ENCODE measurements at regions not wholly inside any gene's neighbourhood (a gene's known extent, or its start where the extent isn't known, plus 50 kb on each side); places are given as distances from the start of the nearest gene placed in this dataset.
A peak's percentile ranks its signal among the peaks of the same experiment; 100 is the strongest.

DNA sequence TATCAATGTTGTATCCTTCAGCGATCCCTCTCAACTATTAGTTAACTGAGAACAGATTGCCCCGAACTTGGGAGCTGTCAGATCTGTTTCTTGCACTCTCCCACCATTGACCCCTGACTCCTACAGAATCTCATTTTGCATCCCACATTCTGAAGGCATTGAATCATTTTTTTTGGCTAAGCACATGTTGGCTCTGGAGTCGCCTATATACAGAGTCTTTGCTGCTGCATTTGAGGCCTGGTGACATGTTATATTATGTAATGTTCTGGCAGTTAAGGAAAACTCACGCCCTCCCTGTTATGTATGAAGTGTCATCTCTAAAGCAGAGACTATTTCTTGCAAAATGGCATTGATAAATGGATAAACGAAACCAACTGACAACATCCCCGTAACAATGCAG, 159.2 kb upstream of the ITGB1 start:
- H3K4ac ChIP-seq (ENCODE audit: low read depth in 1 of 2, low read length in 2 of 2): no peak overlapping the region
- H2AFZ ChIP-seq (ENCODE audit: low read depth, low read length): no peak overlapping the region
- H3K23ac ChIP-seq (ENCODE audit: low read length in 2 of 2): no peak overlapping the region
- no peaks in the 10 kb centered on the region for H3K27me3 ChIP-seq (ENCODE audit: control insufficient read depth in 1 of 2, insufficient read depth in 1 of 2, low read length in 2 of 2)
- peaks cover 2% of the 10 kb centered on the region for H3K79me1 ChIP-seq (replicated peaks; ENCODE audit: low read length, poor library complexity, severe bottlenecking)
- H2BK5ac ChIP-seq (ENCODE audit: low read depth, low read length, poor library complexity, severe bottlenecking): no peak overlapping the region
- H3K4me2 ChIP-seq (ENCODE audit: low read length, poor library complexity, severe bottlenecking): no peak overlapping the region
- H3K9ac ChIP-seq (ENCODE audit: low read length): no peak overlapping the region
- H4K91ac ChIP-seq (ENCODE audit: low read length): no peak overlapping the region
- H3K4me1 ChIP-seq (ENCODE audit: control insufficient read depth, insufficient read depth, low read depth, low read length): peaks cover 3% of the 10 kb centered on the region
- H2BK12ac ChIP-seq (ENCODE audit: low read length in 2 of 2): no peak overlapping the region
- no peaks in the 10 kb centered on the region for H3K9me3 ChIP-seq (ENCODE audit: control insufficient read depth, low read length)
- no peak overlapping the region for H2BK15ac ChIP-seq (ENCODE audit: low read depth, poor library complexity, severe bottlenecking)
- H3K4me3 ChIP-seq (ENCODE audit: insufficient read depth in 1 of 2, low read depth in 1 of 2, low read length in 2 of 2): no peak overlapping the region
- no peak overlapping the region for H3K18ac ChIP-seq (ENCODE audit: low read depth in 1 of 2, low read length in 2 of 2)
- H4K8ac ChIP-seq (ENCODE audit: low read length): no peak overlapping the region
- 89% methylated on average over 5 of the region's 6 CpGs for WGBS
- H2BK120ac ChIP-seq (ENCODE audit: low read depth, low read length): no peak overlapping the region
- H3K14ac ChIP-seq (ENCODE audit: low read length in 2 of 2): no peak overlapping the region
- no peak for DNase-seq
- H2AK5ac ChIP-seq (ENCODE audit: low read length, severe bottlenecking): peak overlapping the region; percentile 86
- H3K27ac ChIP-seq (ENCODE audit: low read length, poor library complexity, severe bottlenecking): no peak overlapping the region
- H3K36me3 ChIP-seq (ENCODE audit: control insufficient read depth in 1 of 2, insufficient read depth in 2 of 2, low read depth in 1 of 2, low read length in 2 of 2): no peaks in the 10 kb centered on the region

DNA sequence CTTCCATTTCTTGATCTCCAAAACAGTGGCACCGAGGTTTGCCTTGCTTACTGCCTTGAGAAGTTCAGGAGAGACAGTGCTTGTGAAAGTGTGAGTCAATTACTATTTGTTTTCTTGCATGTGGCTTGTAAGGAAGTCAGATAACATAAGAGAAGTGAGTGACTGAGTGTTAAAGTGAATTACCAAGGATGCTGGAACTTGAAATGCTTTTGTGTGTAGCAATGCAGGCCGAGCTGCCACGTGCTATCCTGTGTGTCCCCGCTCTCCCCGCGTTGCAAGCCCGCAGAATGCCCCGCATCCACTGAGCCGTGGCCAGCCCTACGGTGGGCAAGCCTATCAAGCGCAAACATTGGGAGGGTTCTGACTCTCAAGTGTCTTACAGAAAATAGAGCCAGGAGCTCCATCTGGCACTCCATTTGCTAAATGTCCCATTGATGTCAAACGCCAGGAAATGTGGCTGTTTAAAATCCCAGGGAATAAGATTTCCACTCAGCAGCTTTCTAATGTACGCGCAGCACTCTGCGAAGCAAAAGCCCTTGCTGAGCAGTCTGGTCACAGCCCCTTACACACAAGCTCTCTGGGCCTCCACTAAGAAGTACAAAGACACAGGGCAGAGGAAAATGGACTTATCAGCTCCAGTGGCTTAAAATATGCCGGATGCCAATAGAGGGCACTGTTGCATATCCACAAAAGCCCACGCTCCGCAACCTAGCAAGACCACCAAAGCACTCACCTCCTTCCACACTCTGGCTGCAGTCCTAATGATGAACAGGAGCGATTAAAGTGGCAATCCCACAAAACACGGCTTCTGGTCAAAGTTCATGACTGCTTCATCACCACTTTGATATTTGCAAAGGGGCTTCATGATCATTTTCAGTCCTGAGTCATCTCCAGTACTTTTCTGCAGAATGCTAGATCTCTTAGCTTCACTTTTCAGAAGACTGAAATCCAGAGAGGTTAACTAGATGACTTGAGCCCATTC, 158.0 kb upstream of the ITGB1 start:
- no peak overlapping the region for H3K23ac ChIP-seq (ENCODE audit: low read length in 2 of 2)
- H2AK5ac ChIP-seq (ENCODE audit: low read length, severe bottlenecking): peak overlapping the region; percentile 86
- H4K91ac ChIP-seq (ENCODE audit: low read length): no peak overlapping the region
- H3K9ac ChIP-seq (ENCODE audit: low read length): no peak overlapping the region
- H2BK15ac ChIP-seq (ENCODE audit: low read depth, poor library complexity, severe bottlenecking): no peak overlapping the region
- no peak overlapping the region for H3K4me2 ChIP-seq (ENCODE audit: low read length, poor library complexity, severe bottlenecking)
- peak; percentile 53 for DNase-seq
- H3K14ac ChIP-seq (ENCODE audit: low read length in 2 of 2): no peak overlapping the region
- no peaks in the 10 kb centered on the region for H3K9me3 ChIP-seq (ENCODE audit: control insufficient read depth, low read length)
- no peak overlapping the region for H3K18ac ChIP-seq (ENCODE audit: low read depth in 1 of 2, low read length in 2 of 2)
- H2AFZ ChIP-seq (ENCODE audit: low read depth, low read length): no peak overlapping the region
- no peak overlapping the region for H3K4me3 ChIP-seq (ENCODE audit: insufficient read depth in 1 of 2, low read depth in 1 of 2, low read length in 2 of 2)
- peak overlapping the region; percentile 72 for H4K8ac ChIP-seq (ENCODE audit: low read length)
- H2BK12ac ChIP-seq (ENCODE audit: low read length in 2 of 2): no peak overlapping the region
- peaks cover 3% of the 10 kb centered on the region for H3K4me1 ChIP-seq (ENCODE audit: control insufficient read depth, insufficient read depth, low read depth, low read length)
- no peaks in the 10 kb centered on the region for H3K27me3 ChIP-seq (ENCODE audit: control insufficient read depth in 1 of 2, insufficient read depth in 1 of 2, low read length in 2 of 2)
- 80% methylated on average over 20 of the region's 20 CpGs for WGBS
- peak overlapping the region; percentile 88 for H3K27ac ChIP-seq (ENCODE audit: low read length, poor library complexity, severe bottlenecking)
- H3K4ac ChIP-seq (ENCODE audit: low read depth in 1 of 2, low read length in 2 of 2): peak overlapping the region in 1 of 2 experiments; percentile 67
- H2BK5ac ChIP-seq (ENCODE audit: low read depth, low read length, poor library complexity, severe bottlenecking): peak overlapping the region; percentile 66
- peaks cover 2% of the 10 kb centered on the region for H3K79me1 ChIP-seq (replicated peaks; ENCODE audit: low read length, poor library complexity, severe bottlenecking)
- no peak overlapping the region for H2BK120ac ChIP-seq (ENCODE audit: low read depth, low read length)
- no peaks in the 10 kb centered on the region for H3K36me3 ChIP-seq (ENCODE audit: control insufficient read depth in 1 of 2, insufficient read depth in 2 of 2, low read depth in 1 of 2, low read length in 2 of 2)

DNA sequence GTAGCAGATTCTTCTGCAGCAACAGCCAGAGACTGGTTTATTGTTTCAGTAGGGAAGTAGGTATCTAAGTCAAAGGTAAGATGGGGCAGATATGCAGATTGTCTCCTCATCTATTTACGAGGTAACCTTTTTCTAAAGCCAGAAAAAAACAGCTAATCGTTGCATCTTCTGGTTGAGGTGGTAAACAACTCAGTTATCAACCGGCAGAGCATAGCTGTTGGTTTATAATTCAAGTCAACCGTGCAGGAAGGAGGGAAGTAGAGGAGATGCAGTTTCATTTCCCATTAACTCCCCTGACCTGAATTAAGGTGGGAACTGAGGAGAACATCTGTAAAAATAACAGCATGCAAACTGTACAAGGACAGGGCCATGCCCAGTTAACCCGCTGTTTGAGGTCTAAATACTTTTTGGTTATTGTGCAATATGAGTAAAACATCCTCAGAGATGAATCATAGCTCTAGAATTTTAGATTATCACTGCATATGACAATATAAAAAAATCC, 156.5 kb upstream of the ITGB1 start:
- Histone ChIP-seq H3K27me3 (ENCODE audit: control insufficient read depth in 1 of 2, insufficient read depth in 1 of 2, low read length in 2 of 2) (no peaks in the 10 kb centered on the region), H4K8ac (ENCODE audit: low read length) (no peak overlapping the region), H3K9ac (ENCODE audit: low read length) (no peak overlapping the region), H3K4me2 (ENCODE audit: low read length, poor library complexity, severe bottlenecking) (no peak overlapping the region), H2BK15ac (ENCODE audit: low read depth, poor library complexity, severe bottlenecking) (no peak overlapping the region), H3K36me3 (ENCODE audit: control insufficient read depth in 1 of 2, insufficient read depth in 2 of 2, low read depth in 1 of 2, low read length in 2 of 2) (no peaks in the 10 kb centered on the region), H3K14ac (ENCODE audit: low read length in 2 of 2) (no peak overlapping the region), H3K4ac (ENCODE audit: low read depth in 1 of 2, low read length in 2 of 2) (no peak overlapping the region), H3K23ac (ENCODE audit: low read length in 2 of 2) (no peak overlapping the region), H3K4me1 (ENCODE audit: control insufficient read depth, insufficient read depth, low read depth, low read length) (peaks cover 5% of the 10 kb centered on the region), H3K4me3 (ENCODE audit: insufficient read depth in 1 of 2, low read depth in 1 of 2, low read length in 2 of 2) (no peak overlapping the region), H2BK120ac (ENCODE audit: low read depth, low read length) (no peak overlapping the region), H4K91ac (ENCODE audit: low read length) (no peak overlapping the region), H2AK5ac (ENCODE audit: low read length, severe bottlenecking) (no peak overlapping the region), H3K18ac (ENCODE audit: low read depth in 1 of 2, low read length in 2 of 2) (no peak overlapping the region), H2BK12ac (ENCODE audit: low read length in 2 of 2) (no peak overlapping the region), H3K27ac (ENCODE audit: low read length, poor library complexity, severe bottlenecking) (peak overlapping the region; percentile 91), H2AFZ (ENCODE audit: low read depth, low read length) (no peak overlapping the region), H3K9me3 (ENCODE audit: control insufficient read depth, low read length) (no peaks in the 10 kb centered on the region), H3K79me1 (replicated peaks; ENCODE audit: low read length, poor library complexity, severe bottlenecking) (no peaks in the 10 kb centered on the region), H2BK5ac (ENCODE audit: low read depth, low read length, poor library complexity, severe bottlenecking) (no peak overlapping the region)
- 89% methylated on average over 4 of the region's 5 CpGs for WGBS
- no peak for DNase-seq

DNA sequence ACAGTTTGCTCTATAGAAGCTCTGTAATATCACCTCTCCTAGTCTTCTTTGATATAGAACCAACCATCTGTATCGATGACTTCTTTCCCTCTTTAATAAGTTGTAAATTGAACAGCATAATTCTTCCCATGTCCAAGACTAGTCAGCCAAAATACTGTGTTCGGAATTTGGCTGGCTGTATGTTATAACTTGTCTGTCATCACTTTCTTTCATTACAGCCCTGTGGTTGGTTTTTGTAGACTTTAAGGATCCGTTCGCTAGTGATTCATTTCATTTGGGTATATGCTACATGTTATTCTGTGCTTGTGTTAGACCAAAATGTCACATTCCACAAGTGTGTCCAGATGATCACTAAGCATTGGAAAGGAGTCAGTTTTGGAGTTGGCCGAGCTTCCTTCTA, 155.4 kb upstream of the ITGB1 start:
- Histone ChIP-seq H3K18ac (ENCODE audit: low read depth in 1 of 2, low read length in 2 of 2) (no peak overlapping the region), H3K4me1 (ENCODE audit: control insufficient read depth, insufficient read depth, low read depth, low read length) (peaks cover 5% of the 10 kb centered on the region), H2BK12ac (ENCODE audit: low read length in 2 of 2) (no peak overlapping the region), H2BK15ac (ENCODE audit: low read depth, poor library complexity, severe bottlenecking) (no peak overlapping the region), H2BK5ac (ENCODE audit: low read depth, low read length, poor library complexity, severe bottlenecking) (no peak overlapping the region), H4K91ac (ENCODE audit: low read length) (no peak overlapping the region), H3K23ac (ENCODE audit: low read length in 2 of 2) (no peak overlapping the region), H3K9ac (ENCODE audit: low read length) (no peak overlapping the region), H2BK120ac (ENCODE audit: low read depth, low read length) (no peak overlapping the region), H2AFZ (ENCODE audit: low read depth, low read length) (no peak overlapping the region), H3K36me3 (ENCODE audit: control insufficient read depth in 1 of 2, insufficient read depth in 2 of 2, low read depth in 1 of 2, low read length in 2 of 2) (no peaks in the 10 kb centered on the region), H3K14ac (ENCODE audit: low read length in 2 of 2) (no peak overlapping the region), H3K9me3 (ENCODE audit: control insufficient read depth, low read length) (no peaks in the 10 kb centered on the region), H2AK5ac (ENCODE audit: low read length, severe bottlenecking) (no peak overlapping the region), H3K4me2 (ENCODE audit: low read length, poor library complexity, severe bottlenecking) (no peak overlapping the region), H3K4ac (ENCODE audit: low read depth in 1 of 2, low read length in 2 of 2) (no peak overlapping the region), H3K4me3 (ENCODE audit: insufficient read depth in 1 of 2, low read depth in 1 of 2, low read length in 2 of 2) (peak overlapping the region in 1 of 2 experiments; percentile 3), H3K27me3 (ENCODE audit: control insufficient read depth in 1 of 2, insufficient read depth in 1 of 2, low read length in 2 of 2) (no peaks in the 10 kb centered on the region), H3K79me1 (replicated peaks; ENCODE audit: low read length, poor library complexity, severe bottlenecking) (no peaks in the 10 kb centered on the region), H4K8ac (ENCODE audit: low read length) (no peak overlapping the region), H3K27ac (ENCODE audit: low read length, poor library complexity, severe bottlenecking) (peak overlapping the region; percentile 91)
- WGBS: 92% methylated on average over 4 of the region's 5 CpGs
- DNase-seq: no peak

Measured in mesenchymal stem cell (in vitro differentiated cells and primary cell).